Activated CD4-positive, alpha-beta memory T cell treated with anti-CD3 and anti-CD28 coated beads, Interleukin-2, amount 10 ng/mL, durations not matched to agents 7 days and 5 days (primary cell): ENCODE measurements at regions not wholly inside any gene's neighbourhood (a gene's known extent, or its start where the extent isn't known, plus 50 kb on each side); places are given as distances from the start of the nearest gene placed in this dataset.
"Not testable (repeated sequence)": the region's sequence is repeated elsewhere in the genome, so short reads cannot be mapped to it uniquely, and the experiment has no call there.

Source experiments
- CTCF ChIA-PET: fragments of 350-600 bp; sonication (Branson Sonifier 250); formaldehyde crosslinking; loops from one replicate; lab custom pipeline; 2021; ENCODE audit warnings: antibody characterized with exemption, inconsistent platforms; lab: Charles Lee
- POLR2A ChIA-PET: fragments of 350-600 bp; sonication (Branson Sonifier 250); formaldehyde crosslinking; loops from one replicate; lab custom pipeline; 2021; ENCODE audit warnings: antibody characterized with exemption; lab: Charles Lee
- DNase-seq: peaks from one replicate; pipeline ENCODE4 v3.0.0-alpha.2; 2020
- H3K27ac Mint-ChIP-seq: one replicate; pipeline ENCODE4 v1.8.0; 2021; ENCODE audit warnings: mild to moderate bottlenecking, mixed read lengths
- H3K27me3 Mint-ChIP-seq: one replicate; pipeline ENCODE4 v1.8.0; 2021; ENCODE audit warnings: mixed read lengths
- H3K36me3 Mint-ChIP-seq: one replicate; pipeline ENCODE4 v1.8.0; 2021; ENCODE audit warnings: low read depth, mixed read lengths
- H3K4me1 Mint-ChIP-seq: one replicate; pipeline ENCODE4 v1.8.0; 2021; ENCODE audit warnings: mixed read lengths
- H3K4me3 Mint-ChIP-seq: one replicate; pipeline ENCODE4 v1.8.0; 2021; ENCODE audit warnings: mild to moderate bottlenecking, mixed read lengths
- H3K9me3 Mint-ChIP-seq: one replicate; pipeline ENCODE4 v1.8.0; 2021; ENCODE audit warnings: mixed read lengths

- Mint-ChIP-seq H3K27me3 (no peaks in the 10 kb centered on the region), H3K27ac (no peak overlapping the region), H3K4me3 (no peak overlapping the region), H3K9me3 (no peaks in the 10 kb centered on the region), H3K36me3 (peaks cover 2% of the 10 kb centered on the region), H3K4me1 (no peaks in the 10 kb centered on the region)
- POLR2A ChIA-PET, result no interaction called here
- no peak for DNase-seq
- CTCF ChIA-PET, result interaction anchor here (2.3 kb wide), 1 partner anchor 15 kb away, joined by 7 read pairs; no protein-coding TSS in a partner anchor
Measured at GRCh38 chr6:130683761-130684517, 143.3 kb upstream of the SMLR1 start.

GRCh38 chr6:130692659-130693058 is 134.5 kb upstream of the SMLR1 start:
- DNase-seq, result no peak
- ChIA-PET CTCF (no interaction called here), POLR2A (no interaction called here)
- H3K27me3 Mint-ChIP-seq, result no peaks in the 10 kb centered on the region
- peaks cover 5% of the 10 kb centered on the region for H3K36me3 Mint-ChIP-seq
- peaks cover 5% of the 10 kb centered on the region for H3K9me3 Mint-ChIP-seq
- H3K27ac Mint-ChIP-seq, result no peak overlapping the region
- H3K4me1 Mint-ChIP-seq, result peaks cover 18% of the 10 kb centered on the region
- no peak overlapping the region for H3K4me3 Mint-ChIP-seq

GRCh38 chr6:130693944-130694343 is 133.3 kb upstream of the SMLR1 start:
- CTCF ChIA-PET, result no interaction called here
- no peak for DNase-seq
- Mint-ChIP-seq H3K27ac (no peak overlapping the region), H3K36me3 (peaks cover 5% of the 10 kb centered on the region), H3K27me3 (no peaks in the 10 kb centered on the region), H3K4me1 (peaks cover 25% of the 10 kb centered on the region), H3K9me3 (peaks cover 5% of the 10 kb centered on the region), H3K4me3 (no peak overlapping the region)
- POLR2A ChIA-PET, result no interaction called here

GRCh38 chr6:130694606-130695005 is 132.6 kb upstream of the SMLR1 start:
- ChIA-PET POLR2A (no interaction called here), CTCF (no interaction called here)
- no peak overlapping the region for H3K27ac Mint-ChIP-seq
- H3K9me3 Mint-ChIP-seq, result peaks cover 5% of the 10 kb centered on the region
- H3K4me1 Mint-ChIP-seq, result peaks cover 25% of the 10 kb centered on the region
- H3K4me3 Mint-ChIP-seq, result no peak overlapping the region
- peaks cover 5% of the 10 kb centered on the region for H3K36me3 Mint-ChIP-seq
- H3K27me3 Mint-ChIP-seq, result no peaks in the 10 kb centered on the region
- no peak for DNase-seq

- peaks cover 8% of the 10 kb centered on the region for H3K36me3 Mint-ChIP-seq
- POLR2A ChIA-PET, result interaction anchor here (1.6 to 1.9 kb wide), 3 partner anchors 10 to 473 kb away, joined by 3 to 9 read pairs (median 4); no protein-coding TSS in a partner anchor
- no peak overlapping the region for H3K4me3 Mint-ChIP-seq
- H3K27ac Mint-ChIP-seq, result peak overlapping the region; percentile 14
- peaks cover 38% of the 10 kb centered on the region for H3K4me1 Mint-ChIP-seq
- H3K27me3 Mint-ChIP-seq, result no peaks in the 10 kb centered on the region
- no peak for DNase-seq
- CTCF ChIA-PET, result interaction anchor here (1.5 to 2.3 kb wide), 2 partner anchors 315 to 375 kb away, joined by 3 to 31 read pairs; no protein-coding TSS in a partner anchor
- peaks cover 3% of the 10 kb centered on the region for H3K9me3 Mint-ChIP-seq
Measured at GRCh38 chr6:130696806-130697205, 130.4 kb upstream of the SMLR1 start.

GRCh38 chr6:130697271-130697994 is 129.8 kb upstream of the SMLR1 start:
- Mint-ChIP-seq H3K36me3 (peaks cover 13% of the 10 kb centered on the region), H3K9me3 (peaks cover 3% of the 10 kb centered on the region), H3K27me3 (no peaks in the 10 kb centered on the region), H3K4me3 (peak overlapping the region; percentile 33), H3K4me1 (peaks cover 40% of the 10 kb centered on the region), H3K27ac (no peak overlapping the region)
- no peak for DNase-seq
- ChIA-PET CTCF (interaction anchor here (0.7 to 2.5 kb wide), 40 partner anchors 13 to 651 kb away, joined by 3 to 31 read pairs (median 6); partner anchors contain the start of gene TMEM200A), POLR2A (interaction anchor here (0.7 to 1.9 kb wide), 7 partner anchors 11 to 474 kb away, joined by 3 to 9 read pairs (median 3); no protein-coding TSS in a partner anchor)

GRCh38 chr6:130697995-130698535 is 129.1 kb upstream of the SMLR1 start:
- H3K4me1 Mint-ChIP-seq, result peaks cover 39% of the 10 kb centered on the region
- ChIA-PET POLR2A (interaction anchor here (0.7 to 1.9 kb wide), 7 partner anchors 11 to 475 kb away, joined by 3 to 9 read pairs (median 3); no protein-coding TSS in a partner anchor), CTCF (interaction anchor here (0.6 to 2.5 kb wide), 54 partner anchors 10 to 658 kb away, joined by 3 to 31 read pairs (median 5); partner anchors contain the start of gene TMEM200A)
- DNase-seq, result peak; percentile 79
- no peaks in the 10 kb centered on the region for H3K27me3 Mint-ChIP-seq
- peaks cover 17% of the 10 kb centered on the region for H3K36me3 Mint-ChIP-seq
- no peak overlapping the region for H3K27ac Mint-ChIP-seq
- H3K9me3 Mint-ChIP-seq, result peaks cover 7% of the 10 kb centered on the region
- peak overlapping the region; percentile 33 for H3K4me3 Mint-ChIP-seq

GRCh38 chr6:130699742-130700141 is 127.5 kb upstream of the SMLR1 start:
- ChIA-PET POLR2A (interaction anchor here (1.1 kb wide), 1 partner anchor 124 kb away, joined by 4 read pairs; no protein-coding TSS in a partner anchor), CTCF (interaction anchor here (0.6 to 2.5 kb wide), 6 partner anchors 10 to 499 kb away, joined by 3 to 17 read pairs (median 4); partner anchors contain the start of gene TMEM200A)
- H3K9me3 Mint-ChIP-seq, result peaks cover 16% of the 10 kb centered on the region
- no peaks in the 10 kb centered on the region for H3K27me3 Mint-ChIP-seq
- peaks cover 30% of the 10 kb centered on the region for H3K36me3 Mint-ChIP-seq
- DNase-seq, result no peak
- no peak overlapping the region for H3K27ac Mint-ChIP-seq
- H3K4me1 Mint-ChIP-seq, result peaks cover 37% of the 10 kb centered on the region
- no peak overlapping the region for H3K4me3 Mint-ChIP-seq

- no peak overlapping the region for H3K4me3 Mint-ChIP-seq
- ChIA-PET CTCF (interaction anchor here (1.1 to 1.5 kb wide), 3 partner anchors 25 to 403 kb away, joined by 3 read pairs; no protein-coding TSS in a partner anchor), POLR2A (interaction anchor here (1.1 kb wide), 1 partner anchor 125 kb away, joined by 4 read pairs; no protein-coding TSS in a partner anchor)
- DNase-seq, result no peak
- H3K27ac Mint-ChIP-seq, result no peak overlapping the region
- H3K4me1 Mint-ChIP-seq, result peaks cover 37% of the 10 kb centered on the region
- H3K9me3 Mint-ChIP-seq, result peaks cover 18% of the 10 kb centered on the region
- H3K36me3 Mint-ChIP-seq, result peaks cover 34% of the 10 kb centered on the region
- H3K27me3 Mint-ChIP-seq, result no peaks in the 10 kb centered on the region
Measured at GRCh38 chr6:130700397-130700796, 126.8 kb upstream of the SMLR1 start.

GRCh38 chr6:130708338-130708737 is 118.9 kb upstream of the SMLR1 start:
- Mint-ChIP-seq H3K27ac (peak overlapping the region; percentile 8), H3K9me3 (peaks cover 22% of the 10 kb centered on the region), H3K36me3 (peaks cover 35% of the 10 kb centered on the region), H3K4me1 (peaks cover 19% of the 10 kb centered on the region), H3K4me3 (no peak overlapping the region), H3K27me3 (no peaks in the 10 kb centered on the region)
- CTCF ChIA-PET, result interaction anchor here (0.9 to 1.4 kb wide), 2 partner anchors 10 to 11 kb away, joined by 3 to 4 read pairs; no protein-coding TSS in a partner anchor
- DNase-seq, result no peak
- POLR2A ChIA-PET, result interaction anchor here (1.1 to 1.7 kb wide), 3 partner anchors 8 to 16 kb away, joined by 3 to 6 read pairs (median 5); no protein-coding TSS in a partner anchor

GRCh38 chr6:130711641-130712040 is 115.6 kb upstream of the SMLR1 start:
- CTCF ChIA-PET, H3K4me3 Mint-ChIP-seq: not testable (repeated sequence)

GRCh38 chr6:130713144-130713543 is 114.1 kb upstream of the SMLR1 start:
- H3K9me3 Mint-ChIP-seq, result peaks cover 6% of the 10 kb centered on the region
- peaks cover 13% of the 10 kb centered on the region for H3K36me3 Mint-ChIP-seq
- no peaks in the 10 kb centered on the region for H3K27me3 Mint-ChIP-seq
- peaks cover 33% of the 10 kb centered on the region for H3K4me1 Mint-ChIP-seq
- CTCF ChIA-PET, result no interaction called here
- POLR2A ChIA-PET, result no interaction called here
- no peak for DNase-seq
- no peak overlapping the region for H3K27ac Mint-ChIP-seq
- no peak overlapping the region for H3K4me3 Mint-ChIP-seq

More at GRCh38 chr6:130711641-130712040, 115.6 kb upstream of the SMLR1 start:
- peaks cover 26% of the 10 kb centered on the region for H3K4me1 Mint-ChIP-seq
- H3K9me3 Mint-ChIP-seq, H3K36me3 Mint-ChIP-seq, POLR2A ChIA-PET, DNase-seq, H3K27ac Mint-ChIP-seq, H3K27me3 Mint-ChIP-seq: not testable (repeated sequence)
